ENCODE measurements at regions not wholly inside any gene's neighbourhood (a gene's known extent, or its start where the extent isn't known, plus 50 kb on each side); places are given as distances from the start of the nearest gene placed in this dataset.

- Histone ChIP-seq H2AFZ (ENCODE audit: low read length, unreplicated experiment) (no peak overlapping the region), H3K27ac (ENCODE audit: low read depth, low read length) (no peak overlapping the region), H3K79me2 (ENCODE audit: control insufficient read depth, insufficient read depth, low read length, unreplicated experiment) (no peaks in the 10 kb centered on the region), H3K4me3 (ENCODE audit: low read depth, low read length) (no peak overlapping the region), H3K27me3 (ENCODE audit: insufficient read depth, low read length) (no peaks in the 10 kb centered on the region), H3K4me1 (ENCODE audit: control insufficient read depth, insufficient read depth, low read length, unreplicated experiment) (no peaks in the 10 kb centered on the region), H3K36me3 (ENCODE audit: insufficient read depth, low read length) (no peaks in the 10 kb centered on the region)
These were observed 981.2 kb downstream of the TTLL7 start for GRCh38 chr1:83017701-83018100.

DNA sequence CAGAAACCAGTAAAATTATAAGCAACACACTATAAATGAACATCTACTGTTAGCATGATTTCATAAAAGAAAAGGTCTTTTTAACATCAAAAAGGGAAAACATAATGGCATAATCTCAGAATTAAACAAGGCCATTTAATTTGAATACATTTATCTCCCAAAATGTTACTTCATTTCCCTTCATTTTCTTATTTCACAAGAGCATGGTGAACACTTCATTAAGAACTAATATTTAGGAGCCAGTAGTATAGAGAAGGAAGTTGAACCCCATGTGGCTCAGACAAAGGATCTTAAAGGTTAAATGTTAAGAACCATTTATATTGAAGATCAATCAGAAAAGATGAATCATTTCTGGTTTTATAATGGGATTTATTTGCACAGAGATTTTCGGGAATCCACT lies 981.7 kb downstream of the TTLL7 start:
- Histone ChIP-seq H3K4me3 (ENCODE audit: low read depth, low read length) (no peak overlapping the region), H3K79me2 (ENCODE audit: control insufficient read depth, insufficient read depth, low read length, unreplicated experiment) (no peaks in the 10 kb centered on the region), H3K27me3 (ENCODE audit: insufficient read depth, low read length) (no peaks in the 10 kb centered on the region), H3K27ac (ENCODE audit: low read depth, low read length) (no peak overlapping the region), H3K36me3 (ENCODE audit: insufficient read depth, low read length) (no peaks in the 10 kb centered on the region), H2AFZ (ENCODE audit: low read length, unreplicated experiment) (no peak overlapping the region), H3K4me1 (ENCODE audit: control insufficient read depth, insufficient read depth, low read length, unreplicated experiment) (no peaks in the 10 kb centered on the region)

DNA sequence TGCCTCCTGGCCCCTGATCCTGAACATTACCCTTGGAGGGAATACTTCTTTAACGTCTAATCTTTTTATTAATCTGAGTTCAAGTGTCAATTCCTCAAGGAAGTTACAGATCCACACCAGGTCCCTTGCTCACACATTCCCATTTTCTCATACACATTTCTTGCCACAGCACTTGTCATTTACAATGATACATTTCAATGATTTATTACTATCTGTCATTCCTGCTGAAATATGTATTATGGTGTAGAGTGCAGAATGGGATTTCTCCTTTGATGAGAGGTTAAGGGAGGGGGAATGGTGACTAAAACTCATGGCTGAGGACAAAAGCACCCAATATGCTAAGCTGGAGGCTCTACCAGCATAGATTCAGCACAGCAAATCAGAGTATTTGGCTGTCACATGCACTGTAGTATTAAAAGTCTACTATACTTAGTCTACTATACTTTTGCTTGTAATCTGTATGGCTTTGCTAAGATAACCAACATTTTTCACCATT lies 982.5 kb downstream of the TTLL7 start:
- no peaks in the 10 kb centered on the region for H3K27me3 ChIP-seq (ENCODE audit: insufficient read depth, low read length)
- H3K79me2 ChIP-seq (ENCODE audit: control insufficient read depth, insufficient read depth, low read length, unreplicated experiment): no peaks in the 10 kb centered on the region

DNA sequence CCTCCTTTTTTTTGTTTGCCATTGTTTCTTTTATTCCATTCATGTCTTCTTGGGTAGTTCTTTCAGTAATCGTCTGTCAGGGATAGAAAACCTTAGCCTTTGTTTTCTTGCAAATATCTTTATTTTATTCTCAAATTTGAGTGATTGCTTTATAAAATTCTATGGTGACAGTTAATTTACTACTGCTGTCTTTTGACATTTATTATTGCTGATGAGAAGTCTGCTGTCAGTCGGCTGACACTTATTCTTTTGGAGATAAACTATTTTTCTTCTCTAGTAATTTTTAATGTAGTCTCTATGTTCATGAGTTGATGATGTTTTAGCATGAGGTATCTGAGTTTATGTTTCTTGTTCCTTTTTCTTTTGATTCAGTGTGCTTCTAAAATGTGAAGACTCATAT lies 983.8 kb downstream of the TTLL7 start:
- Histone ChIP-seq H2AFZ (ENCODE audit: low read length, unreplicated experiment) (no peak overlapping the region), H3K4me1 (ENCODE audit: control insufficient read depth, insufficient read depth, low read length, unreplicated experiment) (no peaks in the 10 kb centered on the region), H3K27me3 (ENCODE audit: insufficient read depth, low read length) (no peaks in the 10 kb centered on the region), H3K36me3 (ENCODE audit: insufficient read depth, low read length) (no peaks in the 10 kb centered on the region), H3K79me2 (ENCODE audit: control insufficient read depth, insufficient read depth, low read length, unreplicated experiment) (no peaks in the 10 kb centered on the region), H3K4me3 (ENCODE audit: low read depth, low read length) (no peak overlapping the region), H3K27ac (ENCODE audit: low read depth, low read length) (no peak overlapping the region)

More for the DNA sequence above, 982.5 kb downstream of the TTLL7 start:
- Histone ChIP-seq H3K27ac (ENCODE audit: low read depth, low read length) (no peak overlapping the region), H3K4me1 (ENCODE audit: control insufficient read depth, insufficient read depth, low read length, unreplicated experiment) (no peaks in the 10 kb centered on the region), H3K4me3 (ENCODE audit: low read depth, low read length) (no peak overlapping the region), H2AFZ (ENCODE audit: low read length, unreplicated experiment) (no peak overlapping the region), H3K36me3 (ENCODE audit: insufficient read depth, low read length) (no peaks in the 10 kb centered on the region)

- H2AFZ ChIP-seq (ENCODE audit: low read length, unreplicated experiment): no peak overlapping the region
- H3K36me3 ChIP-seq (ENCODE audit: insufficient read depth, low read length): no peaks in the 10 kb centered on the region
- H3K4me1 ChIP-seq (ENCODE audit: control insufficient read depth, insufficient read depth, low read length, unreplicated experiment): no peaks in the 10 kb centered on the region
- no peaks in the 10 kb centered on the region for H3K27me3 ChIP-seq (ENCODE audit: insufficient read depth, low read length)
- no peaks in the 10 kb centered on the region for H3K79me2 ChIP-seq (ENCODE audit: control insufficient read depth, insufficient read depth, low read length, unreplicated experiment)
- no peak overlapping the region for H3K4me3 ChIP-seq (ENCODE audit: low read depth, low read length)
- H3K27ac ChIP-seq (ENCODE audit: low read depth, low read length): no peak overlapping the region
These were observed 986.0 kb downstream of the TTLL7 start for GRCh38 chr1:83012950-83013349.

DNA sequence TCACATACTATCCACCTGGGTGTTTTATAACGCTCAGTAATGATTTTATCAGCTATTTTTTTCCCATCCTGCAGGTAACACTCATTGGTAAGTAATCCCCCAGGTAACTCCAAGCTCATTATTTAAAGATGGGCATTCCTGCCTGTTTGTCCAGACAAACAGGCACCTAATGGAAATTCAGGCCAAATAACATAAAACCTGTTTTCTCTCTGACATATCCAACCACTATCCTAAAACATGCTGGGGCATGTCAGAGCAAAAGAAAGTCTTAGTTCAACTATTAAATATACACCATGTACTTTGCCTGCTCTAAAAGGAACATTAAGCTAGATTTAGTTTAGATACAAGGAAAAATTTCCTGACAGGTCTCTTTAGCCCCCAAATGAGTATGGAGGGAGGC lies 987.7 kb downstream of the TTLL7 start:
- no peaks in the 10 kb centered on the region for H3K79me2 ChIP-seq (ENCODE audit: control insufficient read depth, insufficient read depth, low read length, unreplicated experiment)
- no peaks in the 10 kb centered on the region for H3K4me1 ChIP-seq (ENCODE audit: control insufficient read depth, insufficient read depth, low read length, unreplicated experiment)
- H3K27me3 ChIP-seq (ENCODE audit: insufficient read depth, low read length): no peaks in the 10 kb centered on the region
- no peaks in the 10 kb centered on the region for H3K36me3 ChIP-seq (ENCODE audit: insufficient read depth, low read length)
- no peak overlapping the region for H2AFZ ChIP-seq (ENCODE audit: low read length, unreplicated experiment)
- H3K4me3 ChIP-seq (ENCODE audit: low read depth, low read length): no peak overlapping the region
- H3K27ac ChIP-seq (ENCODE audit: low read depth, low read length): no peak overlapping the region

DNA sequence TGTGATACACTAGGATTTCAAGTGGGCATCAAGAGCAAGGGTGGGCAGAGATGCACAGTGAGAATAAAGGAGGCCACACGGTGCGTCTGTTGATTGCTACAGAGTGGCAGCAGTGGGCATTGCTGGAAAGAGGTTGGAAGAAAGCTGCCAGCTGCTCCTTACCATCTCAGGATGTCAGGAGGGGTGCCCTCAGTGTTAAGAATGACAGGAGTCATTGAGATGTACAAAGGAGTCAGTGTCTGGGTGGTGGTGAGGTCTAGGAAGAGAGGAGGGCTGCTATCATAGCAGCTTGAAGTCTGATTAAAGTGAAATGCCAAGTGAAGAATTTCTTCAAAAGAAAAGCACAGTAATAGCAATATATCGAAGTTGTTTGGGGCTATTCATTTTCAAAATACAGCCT lies 992.7 kb downstream of the TTLL7 start:
- no peak overlapping the region for H3K27ac ChIP-seq (ENCODE audit: low read depth, low read length)
- H3K79me2 ChIP-seq (ENCODE audit: control insufficient read depth, insufficient read depth, low read length, unreplicated experiment): no peaks in the 10 kb centered on the region
- no peak overlapping the region for H2AFZ ChIP-seq (ENCODE audit: low read length, unreplicated experiment)
- no peaks in the 10 kb centered on the region for H3K4me1 ChIP-seq (ENCODE audit: control insufficient read depth, insufficient read depth, low read length, unreplicated experiment)
- H3K36me3 ChIP-seq (ENCODE audit: insufficient read depth, low read length): no peaks in the 10 kb centered on the region
- no peaks in the 10 kb centered on the region for H3K27me3 ChIP-seq (ENCODE audit: insufficient read depth, low read length)
- H3K4me3 ChIP-seq (ENCODE audit: low read depth, low read length): no peak overlapping the region

DNA sequence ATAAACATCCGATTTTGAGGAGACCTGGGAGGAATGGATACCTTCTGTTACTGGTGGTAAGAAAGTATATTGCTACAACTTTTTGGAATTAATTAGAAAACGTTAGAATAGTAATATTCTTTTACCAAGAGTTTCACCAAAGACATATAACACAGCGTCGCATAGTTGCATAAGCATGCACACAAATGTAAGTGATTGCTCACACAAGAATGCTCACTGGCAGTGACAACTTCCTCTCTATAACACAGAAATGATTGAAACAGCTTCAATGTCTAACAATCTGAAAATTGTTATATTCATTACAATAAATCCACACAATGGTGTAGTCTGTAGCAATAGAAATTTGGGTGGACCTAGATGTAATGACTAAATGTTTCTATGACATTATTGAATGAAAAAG lies 998.6 kb downstream of the TTLL7 start:
- Histone ChIP-seq H3K4me3 (ENCODE audit: low read depth, low read length) (no peak overlapping the region), H3K4me1 (ENCODE audit: control insufficient read depth, insufficient read depth, low read length, unreplicated experiment) (no peaks in the 10 kb centered on the region), H3K27ac (ENCODE audit: low read depth, low read length) (no peak overlapping the region), H3K36me3 (ENCODE audit: insufficient read depth, low read length) (no peaks in the 10 kb centered on the region), H3K79me2 (ENCODE audit: control insufficient read depth, insufficient read depth, low read length, unreplicated experiment) (no peaks in the 10 kb centered on the region), H3K27me3 (ENCODE audit: insufficient read depth, low read length) (no peaks in the 10 kb centered on the region), H2AFZ (ENCODE audit: low read length, unreplicated experiment) (no peak overlapping the region)

GRCh38 chr1:82995951-82996350 lies 1003.0 kb downstream of the TTLL7 start:
- Histone ChIP-seq H3K27me3 (ENCODE audit: insufficient read depth, low read length) (no peaks in the 10 kb centered on the region), H2AFZ (ENCODE audit: low read length, unreplicated experiment) (no peak overlapping the region), H3K4me1 (ENCODE audit: control insufficient read depth, insufficient read depth, low read length, unreplicated experiment) (peaks cover 4% of the 10 kb centered on the region), H3K36me3 (ENCODE audit: insufficient read depth, low read length) (no peaks in the 10 kb centered on the region), H3K79me2 (ENCODE audit: control insufficient read depth, insufficient read depth, low read length, unreplicated experiment) (no peaks in the 10 kb centered on the region), H3K4me3 (ENCODE audit: low read depth, low read length) (no peak overlapping the region), H3K27ac (ENCODE audit: low read depth, low read length) (no peak overlapping the region; the same call in 1 of the 2 replicates)

- H3K79me2 ChIP-seq (ENCODE audit: control insufficient read depth, insufficient read depth, low read length, unreplicated experiment): no peaks in the 10 kb centered on the region
- no peaks in the 10 kb centered on the region for H3K27me3 ChIP-seq (ENCODE audit: insufficient read depth, low read length)
- H3K4me1 ChIP-seq (ENCODE audit: control insufficient read depth, insufficient read depth, low read length, unreplicated experiment): peaks cover 4% of the 10 kb centered on the region
- H3K27ac ChIP-seq (ENCODE audit: low read depth, low read length): no peak overlapping the region
- no peak overlapping the region for H2AFZ ChIP-seq (ENCODE audit: low read length, unreplicated experiment)
- H3K36me3 ChIP-seq (ENCODE audit: insufficient read depth, low read length): no peaks in the 10 kb centered on the region
- no peak overlapping the region for H3K4me3 ChIP-seq (ENCODE audit: low read depth, low read length)
These were observed 1004.2 kb downstream of the TTLL7 start for GRCh38 chr1:82994616-82995263.

DNA sequence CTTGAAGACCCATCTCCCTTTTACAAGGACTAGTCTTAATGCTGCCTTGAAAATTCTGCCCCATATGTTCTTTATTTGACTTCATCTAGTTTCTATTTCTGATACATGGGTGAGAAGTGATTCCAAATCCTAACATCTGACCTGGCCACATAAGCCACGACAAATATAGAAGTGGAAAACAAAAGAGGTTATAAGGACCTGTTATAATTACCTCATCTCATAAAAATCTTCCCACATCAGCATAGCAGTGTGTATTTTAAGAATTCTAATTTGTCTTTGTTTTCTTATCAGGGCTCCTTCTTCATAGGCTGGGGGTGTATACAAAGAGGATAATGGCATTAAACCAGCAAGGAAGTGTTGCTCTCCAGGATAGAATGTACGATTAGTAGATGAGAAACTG lies 1007.4 kb downstream of the TTLL7 start:
- Histone ChIP-seq H3K27ac (ENCODE audit: low read depth, low read length) (no peak overlapping the region), H3K27me3 (ENCODE audit: insufficient read depth, low read length) (no peaks in the 10 kb centered on the region), H3K79me2 (ENCODE audit: control insufficient read depth, insufficient read depth, low read length, unreplicated experiment) (no peaks in the 10 kb centered on the region), H3K4me1 (ENCODE audit: control insufficient read depth, insufficient read depth, low read length, unreplicated experiment) (peaks cover 4% of the 10 kb centered on the region), H2AFZ (ENCODE audit: low read length, unreplicated experiment) (no peak overlapping the region), H3K36me3 (ENCODE audit: insufficient read depth, low read length) (no peaks in the 10 kb centered on the region), H3K4me3 (ENCODE audit: low read depth, low read length) (no peak overlapping the region)

Measured in ACC112 (cell line).